AG08395 (cell line): ENCODE measurements at regions not wholly inside any gene's neighbourhood (a gene's known extent, or its start where the extent isn't known, plus 50 kb on each side); places are given as distances from the start of the nearest gene placed in this dataset.

ENCODE experiments used
- DNase-seq: peaks from one replicate; pipeline ENCODE4 v3.0.0; 2012; ENCODE audit warnings: mixed read lengths, low spot score

DNA sequence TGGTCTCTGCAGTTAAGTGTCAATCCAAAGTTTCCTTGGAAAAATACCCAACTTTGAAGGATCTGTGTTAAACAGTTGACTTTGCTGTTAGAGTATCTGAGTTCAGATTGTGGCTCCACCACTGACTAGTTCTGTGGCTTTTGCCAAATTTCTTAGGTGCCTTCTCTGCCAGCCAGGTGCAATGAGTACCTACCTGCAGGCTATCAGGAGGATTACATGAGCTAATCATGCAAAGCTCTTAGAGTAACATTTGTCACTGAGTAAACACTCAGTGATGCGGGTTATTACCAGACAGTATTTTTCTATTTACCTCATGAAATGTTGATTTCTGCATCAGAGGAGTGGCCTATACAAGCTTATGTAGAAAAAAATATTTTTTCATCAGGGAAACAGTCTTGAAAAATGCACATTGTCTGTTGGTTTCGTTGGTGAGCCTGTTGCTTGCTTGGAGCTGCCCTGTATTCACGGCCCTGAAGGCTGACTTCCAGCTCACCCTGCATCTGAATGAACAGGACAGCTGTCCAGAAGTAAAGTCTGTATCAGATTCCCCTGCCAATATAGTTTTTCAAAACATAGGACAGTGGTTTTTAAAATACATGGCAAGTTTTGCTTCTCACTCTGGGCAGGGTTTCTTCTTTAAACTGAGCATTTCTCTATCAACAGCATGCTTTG, 235.1 kb downstream of the CDCA7 start:
- no peak for DNase-seq

DNA sequence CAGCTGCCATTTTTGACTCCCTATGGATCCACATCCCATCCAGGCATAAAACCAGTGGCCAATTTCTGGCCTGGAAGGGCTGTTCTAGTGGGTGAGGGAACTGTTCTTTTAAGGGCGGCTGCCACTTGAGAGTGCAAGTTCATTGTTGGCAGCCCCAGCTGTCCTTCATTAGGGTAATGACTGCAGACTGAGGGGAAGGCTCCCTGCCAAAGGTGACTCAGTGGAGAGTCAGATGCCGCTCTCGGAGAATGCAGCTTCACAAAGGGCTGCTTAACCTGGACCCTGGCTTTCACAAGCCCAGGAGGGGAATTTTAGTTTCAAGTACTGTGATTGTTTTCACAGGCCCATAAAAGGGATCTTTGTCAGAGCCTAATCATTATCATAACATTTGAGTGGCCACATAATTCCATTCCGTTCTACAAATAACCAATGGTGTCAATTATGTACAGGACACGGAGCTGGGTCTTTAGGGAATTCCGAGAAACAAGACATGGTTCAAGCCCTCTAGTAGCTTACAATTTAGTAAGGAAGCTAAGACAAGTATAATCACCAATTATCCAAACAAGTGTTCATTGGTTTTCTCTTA, 235.7 kb downstream of the CDCA7 start:
- peak; percentile 93 for DNase-seq

DNA sequence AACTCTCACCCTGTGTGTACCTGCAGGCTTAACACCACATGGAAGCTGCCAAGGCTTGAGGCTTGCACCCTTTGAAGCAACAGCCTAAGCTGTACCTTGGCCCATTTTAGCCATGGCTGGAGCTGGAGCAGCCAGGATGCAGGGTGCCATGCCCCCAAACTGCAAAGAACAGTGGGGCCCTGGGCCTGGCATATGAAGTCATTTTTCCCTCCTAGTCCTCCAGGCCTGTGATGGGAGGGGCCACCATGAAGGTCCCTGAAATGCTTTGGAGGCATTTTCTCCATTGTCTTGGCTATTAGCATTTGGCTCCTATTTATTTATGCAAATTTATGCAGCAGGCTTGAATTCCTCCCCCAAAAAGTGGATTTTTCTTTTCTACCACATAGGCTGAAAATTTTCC, 238.4 kb downstream of the CDCA7 start:
- DNase-seq, result no peak

DNA sequence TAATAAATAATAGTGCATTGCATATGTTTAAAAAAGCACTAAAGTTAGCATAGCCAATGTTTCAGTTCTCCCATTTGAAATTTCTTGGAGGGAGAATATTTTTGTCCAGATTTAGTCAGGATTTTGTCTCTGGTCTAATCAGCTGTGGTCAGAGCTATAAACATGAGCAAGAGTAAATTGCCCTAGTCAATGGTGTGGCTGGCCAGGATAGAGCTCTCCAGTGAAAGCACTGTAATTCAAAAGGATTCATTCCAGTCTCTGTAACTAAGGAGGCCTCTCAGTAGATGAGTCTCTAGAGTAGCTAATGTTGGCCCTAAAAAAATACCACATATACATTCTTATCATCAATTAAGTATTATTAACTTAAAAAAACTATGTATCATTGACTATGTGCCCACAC, 241.6 kb downstream of the CDCA7 start:
- no peak for DNase-seq

DNA sequence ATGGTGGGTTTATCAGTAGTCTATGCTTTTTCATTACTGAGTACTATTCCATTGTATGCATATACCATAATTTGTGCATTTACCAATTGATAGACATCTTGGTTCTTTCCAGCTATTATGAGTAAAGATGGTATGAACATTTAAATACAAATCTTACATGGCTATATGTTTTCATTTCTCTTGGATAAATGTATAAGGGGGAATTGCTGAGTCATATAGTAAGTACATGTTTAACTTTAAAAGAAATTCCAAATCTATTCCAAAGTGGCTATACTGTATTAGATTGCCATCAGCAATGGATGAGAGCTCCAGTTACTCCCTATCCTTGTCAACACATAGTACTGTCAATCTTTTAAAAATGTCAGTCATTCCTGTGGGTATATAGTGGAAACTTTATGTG, 243.9 kb downstream of the CDCA7 start:
- DNase-seq, result no peak

DNA sequence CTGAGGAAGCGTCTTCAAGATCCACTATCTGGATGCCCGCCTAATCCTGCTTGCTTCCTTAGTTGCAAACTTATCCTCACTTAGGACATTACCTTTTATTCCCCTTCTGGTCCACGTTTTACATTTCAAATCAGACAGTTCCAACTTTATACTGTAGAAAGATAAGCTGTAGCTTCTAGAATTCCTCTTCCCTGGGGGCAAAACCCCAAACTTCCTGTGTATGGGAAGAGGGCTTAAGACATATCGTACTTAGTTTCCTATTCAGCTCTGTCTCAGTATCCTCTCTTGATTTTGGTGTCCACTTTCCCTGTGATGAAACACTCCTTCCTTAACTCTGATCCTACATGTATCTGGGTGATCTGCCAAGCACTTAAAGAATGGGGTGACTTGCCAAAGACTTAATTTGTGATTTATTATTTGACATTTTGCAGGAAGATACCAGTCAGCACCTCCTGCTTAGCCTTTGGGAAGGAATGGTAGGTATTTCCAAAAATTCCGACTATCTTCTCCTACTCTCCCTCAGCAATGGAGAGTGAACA, 245.2 kb downstream of the CDCA7 start:
- DNase-seq, result no peak

DNA sequence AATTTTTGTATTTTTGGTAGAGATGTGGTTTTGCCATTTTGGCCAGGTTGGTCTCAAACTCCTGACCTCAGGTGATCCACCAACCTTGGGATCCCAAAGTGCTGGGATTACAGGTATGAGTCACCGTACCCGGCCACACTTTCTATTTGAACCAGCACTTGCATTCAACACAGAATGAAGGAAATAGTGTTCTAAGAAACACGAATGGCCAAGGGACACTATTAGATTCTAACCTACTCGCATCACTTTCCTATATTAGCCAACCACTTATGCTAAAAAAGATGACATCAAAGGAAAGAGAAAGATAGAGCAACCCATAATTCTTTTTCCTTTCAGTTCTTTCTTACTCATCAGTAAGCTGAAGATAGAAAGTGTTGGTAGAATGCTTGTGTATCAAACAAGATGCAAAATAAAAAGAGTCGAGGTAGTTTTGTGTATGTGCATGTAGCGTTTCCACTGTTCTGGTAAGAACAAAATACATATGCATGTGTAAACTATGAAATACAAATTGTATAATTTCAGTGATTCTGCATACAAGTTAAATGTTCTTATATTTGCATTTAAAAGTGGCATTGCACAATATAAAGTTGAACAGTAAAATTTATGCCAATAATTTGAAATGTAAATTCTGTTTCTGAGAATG, 247.6 kb downstream of the CDCA7 start:
- DNase-seq, result no peak

DNA sequence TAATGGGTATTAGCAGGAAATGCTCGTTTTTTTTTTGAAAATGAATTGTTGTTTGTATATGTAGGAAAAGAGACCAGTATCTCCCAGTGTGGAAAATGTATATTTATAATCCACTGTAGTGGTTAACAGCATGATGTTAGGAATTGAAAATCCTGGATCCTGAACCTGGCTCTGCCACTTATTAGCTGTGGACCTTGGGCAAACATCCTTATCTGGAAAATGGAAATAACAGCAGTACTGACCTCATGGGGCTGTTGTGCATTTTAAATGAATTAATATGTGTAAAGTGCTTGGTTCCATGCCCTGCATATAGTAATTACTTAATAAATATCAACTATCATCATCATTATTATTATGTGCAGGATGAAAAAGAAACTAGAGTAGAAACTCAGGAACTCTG, 251.3 kb downstream of the CDCA7 start:
- no peak for DNase-seq

DNA sequence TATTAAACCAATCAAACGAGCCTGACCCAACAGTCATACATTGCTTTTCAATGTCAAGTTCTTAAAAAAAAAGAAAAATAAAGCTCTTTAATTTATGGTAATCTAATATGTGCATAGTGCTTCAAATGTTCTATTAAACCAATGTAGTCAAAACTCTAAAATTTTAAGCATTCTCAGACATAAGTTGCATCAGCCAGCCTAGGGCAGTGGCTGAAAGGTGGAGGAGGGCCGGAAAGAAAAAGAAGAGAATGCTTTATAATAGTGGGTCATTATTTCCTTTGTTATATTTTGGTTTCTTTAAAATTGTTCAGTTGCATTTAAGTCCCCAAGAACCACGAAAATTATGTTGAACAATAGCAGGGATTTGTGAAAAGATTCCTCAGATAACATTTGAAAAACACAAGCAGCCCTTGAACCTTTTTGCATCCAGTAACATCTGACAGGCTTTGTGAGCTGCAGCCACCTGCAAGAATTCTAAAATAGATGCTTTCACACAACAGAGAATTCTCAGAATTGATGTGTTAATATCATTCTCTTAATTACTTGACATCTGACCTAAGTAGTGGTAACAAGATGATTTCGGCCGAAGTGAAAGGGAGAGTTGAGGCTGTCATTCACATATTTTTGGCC, 252.1 kb downstream of the CDCA7 start:
- no peak for DNase-seq

DNA sequence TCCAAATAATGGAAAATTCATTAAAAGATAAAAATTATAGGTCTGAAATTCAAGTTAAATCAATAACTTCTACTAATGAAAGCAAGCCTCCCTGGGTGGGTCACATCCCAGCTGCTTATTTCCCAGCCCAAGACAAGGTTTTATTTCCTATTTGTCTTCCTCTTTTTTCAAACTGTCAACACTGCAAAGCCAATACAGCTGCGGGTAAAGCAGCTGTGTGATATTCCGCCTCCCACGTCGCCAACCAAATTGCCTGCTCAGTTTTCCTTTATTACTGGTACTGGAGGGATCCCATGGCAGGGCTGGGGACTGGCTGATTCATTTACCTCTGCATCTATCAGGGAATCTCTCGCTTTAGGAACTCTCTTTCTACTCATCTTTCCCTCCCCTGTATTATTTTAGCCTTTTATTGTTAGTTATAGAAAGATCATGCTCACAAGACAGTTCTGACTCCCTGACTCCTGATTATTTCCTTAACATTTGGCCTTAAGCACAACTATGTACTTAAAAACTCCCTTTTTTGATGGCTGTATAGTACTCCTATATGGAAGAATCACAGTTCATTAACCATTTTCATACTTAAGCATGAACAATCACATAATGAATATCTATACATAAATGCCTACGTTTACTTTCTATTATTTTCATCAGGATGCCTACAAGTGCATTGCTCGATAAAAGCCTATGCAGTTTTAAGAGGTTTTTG, 253.1 kb downstream of the CDCA7 start:
- no peak for DNase-seq

DNA sequence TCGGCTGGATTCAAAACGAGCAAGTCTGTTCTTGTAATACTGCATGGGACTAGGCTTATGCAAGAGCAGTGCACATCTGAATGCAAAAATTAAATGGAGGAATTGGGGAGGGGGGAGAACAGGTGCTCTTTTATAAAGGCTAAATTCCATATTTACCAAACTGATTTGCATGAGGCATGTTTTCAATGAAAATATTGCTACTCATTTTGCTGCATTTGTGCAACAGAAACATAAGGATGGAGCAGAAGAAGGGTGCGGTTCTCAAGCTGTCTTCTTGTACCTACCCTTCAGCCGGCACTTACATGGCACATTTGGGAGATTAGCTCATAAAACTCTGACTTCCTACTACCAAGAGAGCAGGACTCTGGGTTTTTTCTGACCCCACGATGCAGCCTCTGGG, 256.4 kb downstream of the CDCA7 start:
- DNase-seq, result no peak

DNA sequence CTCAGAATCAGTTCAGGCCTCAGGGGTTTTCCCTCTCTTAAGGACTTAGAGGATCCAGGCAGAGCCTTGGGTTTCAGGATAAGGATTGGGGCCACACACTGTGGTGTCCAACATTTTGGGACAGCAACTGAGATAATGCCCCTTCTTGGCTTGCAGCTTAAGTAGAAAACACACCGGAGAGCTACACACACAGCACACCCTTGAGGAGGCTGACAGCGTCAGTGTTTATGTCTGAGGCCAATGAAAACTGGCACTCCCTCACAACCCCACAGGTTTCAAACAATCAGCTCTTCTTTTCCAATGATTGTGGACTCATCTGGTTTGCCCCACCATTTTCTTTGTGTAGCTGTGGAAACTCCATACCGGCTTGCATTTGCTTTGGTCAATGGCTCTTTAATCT, 257.7 kb downstream of the CDCA7 start:
- no peak for DNase-seq

DNA sequence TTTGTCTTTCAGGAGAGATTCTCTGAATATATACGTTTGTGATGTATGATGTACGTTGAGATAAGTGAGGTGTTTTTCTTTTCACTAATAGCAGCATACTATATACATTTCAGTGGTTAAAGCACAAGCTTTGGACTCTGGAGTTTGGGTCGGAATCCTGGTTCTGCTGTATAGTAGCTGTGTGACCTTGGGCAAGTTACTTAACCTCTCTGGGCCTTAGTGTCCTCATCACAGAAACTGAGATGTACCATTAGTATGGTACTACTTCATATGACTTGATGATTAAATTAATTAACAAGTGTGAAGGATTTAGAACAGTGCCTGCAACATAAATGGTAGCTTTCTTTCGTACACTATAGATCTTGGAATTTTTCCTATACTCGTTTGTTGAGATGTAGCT, 258.7 kb downstream of the CDCA7 start:
- DNase-seq, result no peak

DNA sequence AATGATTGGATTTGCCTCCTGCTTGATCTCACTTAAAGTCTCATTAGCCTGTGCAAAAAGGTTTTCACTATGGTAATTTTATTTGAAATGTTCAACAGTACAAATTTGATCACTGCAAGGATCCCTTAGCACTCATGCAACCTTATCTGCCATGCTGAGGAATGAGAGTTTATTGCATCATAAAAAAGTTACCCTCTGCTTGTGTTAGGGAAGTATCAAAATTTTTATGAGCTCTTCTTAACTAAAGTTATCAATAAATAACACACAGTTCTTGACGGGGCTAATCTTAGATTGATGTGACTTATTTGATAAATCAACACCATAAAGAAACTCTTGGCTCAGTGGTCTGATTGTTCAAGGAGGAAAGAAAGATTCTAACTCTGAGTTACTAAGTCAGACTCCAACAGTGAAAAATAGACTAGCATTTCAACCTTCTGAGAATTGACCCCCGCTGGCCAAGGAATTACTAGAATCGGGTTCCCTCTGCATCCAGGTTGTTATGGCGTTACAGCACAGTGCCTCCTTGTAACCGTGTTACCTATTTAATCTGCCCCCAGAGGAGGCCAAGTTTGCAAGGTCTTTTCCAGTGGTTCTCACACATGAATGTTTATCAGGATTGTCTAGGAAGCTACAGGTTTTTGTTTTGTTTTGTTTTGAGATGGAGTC, 259.7 kb downstream of the CDCA7 start:
- no peak for DNase-seq

DNA sequence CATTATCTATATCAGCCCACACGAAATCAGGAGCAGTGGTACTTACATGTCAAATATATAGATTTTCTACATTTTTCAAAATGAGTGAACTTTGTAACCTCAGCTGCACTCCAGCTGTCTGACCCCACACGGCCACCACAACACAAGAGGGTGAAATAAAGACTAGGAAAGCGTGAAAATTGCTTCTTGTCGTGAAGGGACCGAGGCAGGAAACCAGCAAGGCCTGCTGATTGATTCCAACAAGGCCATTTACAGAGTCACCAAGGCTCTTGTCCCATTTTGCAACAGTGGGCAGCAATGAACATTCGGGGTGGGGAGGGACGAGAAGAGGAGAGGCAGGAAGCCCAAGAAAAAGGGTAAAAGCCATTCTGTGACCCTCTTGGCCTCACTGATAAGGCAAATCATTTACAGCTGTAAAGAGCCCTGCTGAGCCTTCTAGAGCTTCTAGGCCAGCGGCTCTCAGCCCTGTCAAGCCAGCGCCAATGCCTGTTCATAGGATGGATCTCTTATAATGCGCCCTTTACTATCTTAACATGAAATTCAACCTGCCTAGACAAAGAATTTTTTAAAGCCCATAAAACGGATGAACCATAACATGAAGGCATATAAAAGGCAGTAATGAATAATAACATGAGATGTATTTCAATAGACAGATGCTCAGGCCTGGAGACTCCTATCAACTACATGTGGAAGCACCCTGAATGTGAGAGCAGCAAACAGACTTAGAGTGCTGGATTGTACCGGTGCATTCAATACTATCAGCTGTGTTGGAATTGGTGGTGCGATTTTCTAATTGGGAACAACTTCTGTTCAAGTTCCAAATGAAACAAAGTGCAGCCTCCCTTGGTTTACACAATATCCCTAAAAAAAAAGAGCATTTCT, 269.0 kb downstream of the CDCA7 start:
- no peak for DNase-seq

DNA sequence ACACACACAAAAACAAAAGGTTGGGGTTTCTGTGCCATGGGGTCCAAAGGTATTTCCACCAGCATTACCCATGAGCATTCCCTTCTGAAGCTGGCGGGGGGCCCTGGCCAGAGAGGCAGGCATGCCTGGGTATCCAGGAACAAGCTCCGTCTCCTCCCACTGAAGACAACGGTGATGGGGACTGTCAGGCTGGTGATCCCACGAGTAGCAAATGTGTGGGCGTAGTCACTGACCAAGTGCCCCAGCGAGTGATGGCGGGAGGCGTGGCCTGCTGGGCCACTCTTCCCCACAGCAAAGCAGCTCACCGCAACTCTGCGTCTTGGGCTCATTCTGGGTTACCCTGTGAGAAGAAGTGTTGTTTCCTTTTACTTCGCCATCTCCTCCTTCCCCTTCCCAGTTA, 270.6 kb downstream of the CDCA7 start:
- no peak for DNase-seq

DNA sequence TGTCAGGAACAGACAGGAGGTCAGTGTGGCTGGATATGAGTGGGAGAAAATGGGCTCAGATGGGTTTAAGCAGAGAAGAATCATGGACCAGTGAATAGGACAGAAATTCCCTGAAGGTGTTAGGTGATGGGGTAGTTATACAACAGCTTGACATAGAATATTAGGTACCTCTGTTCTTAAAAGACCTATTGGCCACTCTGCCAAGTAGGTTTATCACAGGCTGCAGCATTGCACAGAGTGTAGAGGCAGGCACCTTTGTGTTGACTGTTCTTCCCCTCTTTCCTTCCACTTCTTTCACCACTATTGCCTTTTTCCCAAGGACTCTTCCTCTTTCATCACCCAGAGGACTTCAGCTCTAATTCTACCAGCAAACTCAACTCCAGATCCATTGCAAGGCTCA, 274.4 kb downstream of the CDCA7 start:
- DNase-seq, result no peak

DNA sequence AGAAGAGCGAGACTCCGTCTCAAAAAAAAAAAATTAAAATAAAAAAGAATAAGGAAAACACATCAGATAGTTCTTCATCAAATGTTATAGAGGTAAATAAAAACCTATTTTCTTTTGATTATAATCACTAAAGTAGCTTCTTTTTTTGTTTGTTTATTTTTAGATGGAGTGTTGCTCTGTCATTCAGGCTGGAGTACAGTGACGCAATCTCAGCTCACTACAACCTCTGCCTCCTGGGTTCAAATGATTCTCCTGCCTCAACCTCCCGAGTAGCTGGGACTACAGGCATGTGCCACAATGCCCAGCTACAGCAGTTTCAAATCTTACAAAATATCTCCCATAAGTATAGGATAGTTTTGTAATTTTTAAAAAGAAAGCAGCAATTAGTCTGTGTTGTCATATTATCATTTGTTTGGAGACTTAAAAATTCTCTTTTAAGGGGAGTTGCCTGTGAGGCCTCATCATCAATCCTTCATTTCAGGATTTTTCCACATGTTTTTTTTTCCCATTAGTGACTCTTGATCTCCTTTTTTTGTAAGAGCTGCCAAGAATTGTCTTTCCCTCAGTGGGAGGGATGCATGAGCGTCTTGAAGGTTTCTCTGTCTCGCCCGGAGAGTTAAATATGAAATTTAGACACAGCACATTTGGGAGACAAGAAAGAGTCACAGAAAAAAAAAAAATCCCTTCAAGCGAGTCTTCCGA, 275.9 kb downstream of the CDCA7 start:
- no peak for DNase-seq

DNA sequence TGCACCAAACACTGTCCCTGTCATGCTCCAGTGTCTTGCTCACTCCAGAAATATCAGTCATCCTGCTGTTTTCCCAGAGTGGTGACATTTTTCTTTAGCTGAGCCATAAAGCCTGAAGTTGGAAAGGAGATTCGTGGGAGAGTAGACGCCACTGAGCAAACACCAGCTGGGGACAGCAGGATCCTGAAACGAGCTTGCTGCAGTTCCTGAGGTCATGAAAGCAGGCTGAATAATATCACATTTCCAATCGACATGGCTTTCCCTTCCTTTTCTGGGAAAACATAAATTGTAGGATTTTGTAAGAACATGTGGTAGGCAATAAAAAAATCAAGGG, 276.4 kb downstream of the CDCA7 start:
- DNase-seq, result peak; percentile 44

DNA sequence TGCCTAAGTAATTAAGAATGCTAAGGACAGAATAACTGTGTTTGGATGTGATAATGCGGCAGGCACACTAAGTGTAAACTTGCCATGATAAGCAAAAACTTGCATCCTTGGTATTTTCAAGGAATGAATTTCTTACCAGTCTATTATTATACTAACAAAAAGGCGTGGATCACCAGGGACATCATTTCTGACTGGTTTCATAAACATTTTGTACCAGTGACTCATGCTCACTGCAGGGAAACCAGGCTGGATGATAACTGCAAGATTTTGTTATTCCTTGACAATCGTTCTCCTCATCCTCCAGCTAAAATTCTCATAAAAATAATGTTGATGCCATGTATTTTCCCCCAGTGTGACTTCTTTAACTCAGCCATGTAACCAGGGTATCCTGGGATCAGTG, 289.5 kb downstream of the CDCA7 start:
- DNase-seq, result peak; percentile 70
